B cell (primary cell): ENCODE measurements at regions not wholly inside any gene's neighbourhood (a gene's known extent, or its start where the extent isn't known, plus 50 kb on each side); places are given as distances from the start of the nearest gene placed in this dataset.

ENCODE experiments used
- ATAC-seq: fragments of 200-7000 bp; cut with Tn5 transposase; one replicate; pipeline ENCODE4 v1.10.0; 2021; ENCODE audit warnings: low read depth, mild to moderate bottlenecking, moderate number of reproducible peaks, moderate library complexity
- CTCF ChIA-PET: fragments of 350-600 bp; sonication (Branson Sonifier 250); formaldehyde crosslinking; loops from one replicate; lab custom pipeline; 2021; ENCODE audit warnings: antibody characterized with exemption, inconsistent platforms; lab: Charles Lee
- POLR2A ChIA-PET: fragments of 350-600 bp; sonication (Branson Sonifier 250); formaldehyde crosslinking; loops from one replicate; lab custom pipeline; 2021; ENCODE audit warnings: antibody characterized with exemption; lab: Charles Lee
- DNase-seq: peaks from one replicate; pipeline ENCODE4 v3.0.0; 2013
- H2AFZ ChIP-seq: 2 replicates; pipeline ENCODE4 v1.6.1; 2012; ENCODE audit warnings: mild to moderate bottlenecking, low read depth, low read length; ENCODE audit not compliant: insufficient read depth, poor library complexity, severe bottlenecking
- H3K27ac ChIP-seq, 2 donors: 1 replicate in 1 of 2; 2 replicates in 1 of 2; pipeline ENCODE4 v1.5.1; 2012 to 2013; ENCODE audit warnings: low read length in 2 of 2, mild to moderate bottlenecking in 2 of 2, moderate library complexity in 1 of 2
- H3K27me3 ChIP-seq, 4 experiments: fragments of 200-600 bp in 1 of 4; sonication (generic) in 1 of 4; replicated peaks in 1 of 4; 1 replicate in 2 of 4; 2 replicates in 2 of 4; pipeline versions ENCODE4 v1.6.1 to v1.7.0; 2013 to 2016; ENCODE audit warnings: low read length in 3 of 4, mild to moderate bottlenecking in 2 of 4, mixed read lengths in 1 of 4, moderate library complexity in 1 of 4; ENCODE audit not compliant: insufficient read depth in 4 of 4, control insufficient read depth in 3 of 4; ENCODE audit errors: control extremely low read depth in 1 of 4
- H3K36me3 ChIP-seq, 2 experiments: replicated peaks in 1 of 2; 1 replicate in 1 of 2; 2 replicates in 1 of 2; pipeline versions ENCODE4 v1.6.1 to v1.7.1; 2013; ENCODE audit warnings: low read length in 1 of 2; ENCODE audit not compliant: insufficient read depth in 2 of 2, control insufficient read depth in 1 of 2; ENCODE audit errors: control extremely low read depth in 1 of 2, extremely low read depth in 1 of 2
- H3K4me1 ChIP-seq, 2 donors: fragments of 200-600 bp in 1 of 2; sonication (generic) in 1 of 2; 1 replicate in 1 of 2; 2 replicates in 1 of 2; pipeline versions ENCODE4 v1.5.1 to v1.6.1; 2013 to 2017; ENCODE audit warnings: low read length in 2 of 2; ENCODE audit not compliant: control insufficient read depth in 2 of 2, insufficient read depth in 2 of 2
- H3K4me2 ChIP-seq: replicated peaks from 2 replicates; pipeline ENCODE3; 2012; ENCODE audit warnings: mild to moderate bottlenecking, low read depth, low read length; ENCODE audit not compliant: poor library complexity, severe bottlenecking
- H3K4me3 ChIP-seq, 5 experiments: fragments of 200-600 bp in 1 of 5; sonication (generic) in 1 of 5; 1 replicate in 3 of 5; 2 replicates in 2 of 5; pipeline versions ENCODE4 v1.5.1 to v1.7.0; 2011 to 2016; ENCODE audit warnings: low read length in 4 of 5, mild to moderate bottlenecking in 4 of 5, low read depth in 2 of 5, control low read depth in 1 of 5, moderate library complexity in 1 of 5; ENCODE audit not compliant: insufficient read depth in 1 of 5; ENCODE audit errors: control extremely low read depth in 1 of 5, extremely low read depth in 1 of 5
- H3K79me2 ChIP-seq: fragments of 200-600 bp; sonication (generic); one replicate; pipeline ENCODE4 v1.6.0; 2016; ENCODE audit warnings: low read length; ENCODE audit not compliant: control insufficient read depth, insufficient read depth
- H3K9ac ChIP-seq: fragments of 200-600 bp; sonication (generic); 2 replicates; pipeline ENCODE4 v1.6.1; 2017; ENCODE audit warnings: mild to moderate bottlenecking, low read length, moderate library complexity
- H3K9me3 ChIP-seq, 3 donors: one replicate each; pipeline versions ENCODE4 v1.6.1 to v1.7.1; 2013; ENCODE audit warnings: low read length in 2 of 3; ENCODE audit not compliant: control insufficient read depth in 2 of 3, insufficient read depth in 1 of 3; ENCODE audit errors: control extremely low read depth in 1 of 3
- H4K20me1 ChIP-seq: 2 replicates; pipeline ENCODE4 v1.6.0; 2012; ENCODE audit warnings: mild to moderate bottlenecking, low read length; ENCODE audit not compliant: insufficient read depth, control insufficient read depth, poor library complexity, severe bottlenecking
- H3K27ac Mint-ChIP-seq: one replicate; pipeline ENCODE4 v1.8.0; 2021; ENCODE audit warnings: mixed read lengths
- H3K27me3 Mint-ChIP-seq: one replicate; pipeline ENCODE4 v1.8.0; 2021; ENCODE audit warnings: mixed read lengths
- H3K4me1 Mint-ChIP-seq: one replicate; pipeline ENCODE4 v1.8.0; 2021; ENCODE audit warnings: mixed read lengths
- H3K4me3 Mint-ChIP-seq: one replicate; pipeline ENCODE4 v1.8.0; 2021; ENCODE audit warnings: mixed read lengths
- H3K9me3 Mint-ChIP-seq: one replicate; pipeline ENCODE4 v1.8.0; 2022; ENCODE audit warnings: mixed read lengths; ENCODE audit not compliant: insufficient read depth
- CTCF ChIP-seq: fragments of 200-600 bp; IDR thresholded peaks from one replicate; pipeline ENCODE4 v1.8.0; 2022; ENCODE audit warnings: antibody characterized with exemption, mild to moderate bottlenecking
- EZH2 ChIP-seq: IDR thresholded peaks from 2 replicates; pipeline ENCODE4 v1.6.1; 2012; ENCODE audit warnings: borderline replicate concordance, low read depth, mild to moderate bottlenecking, moderate library complexity, low read length; ENCODE audit not compliant: insufficient read depth, poor library complexity, severe bottlenecking
- WGBS: methylation state at CpG from one replicate; pipeline ENCODE4 v1.1.5; 2013; ENCODE audit warnings: missing lambda C conversion rate; ENCODE audit not compliant: insufficient coverage; 5-methylcytosine and 5-hydroxymethylcytosine counted together
- intact Hi-C: fragments of 100-400 bp; cut with micrococcal nuclease; formaldehyde crosslinking; loops from one replicate; pipeline ENCODE4 v1.10.0; 2022

GRCh38 chr11:70682760-70683159 is 284.4 kb downstream of the CTTN start:
- no peaks in the 10 kb centered on the region for H3K9me3 Mint-ChIP-seq
- DNase-seq = no peak
- no peaks in the 10 kb centered on the region for H4K20me1 ChIP-seq
- CTCF ChIA-PET = no interaction called here
- H3K36me3 ChIP-seq = no peaks in the 10 kb centered on the region
- H3K27me3 Mint-ChIP-seq = peaks cover 4% of the 10 kb centered on the region
- no peaks in the 10 kb centered on the region for H3K79me2 ChIP-seq
- H3K4me1 Mint-ChIP-seq = no peaks in the 10 kb centered on the region
- H3K27me3 ChIP-seq = peaks cover 0 to 4% (median 0%) of the 10 kb centered on the region in 4 experiments
- intact Hi-C loops = no loop called here
- H3K27ac ChIP-seq = no peak overlapping the region
- POLR2A ChIA-PET = no interaction called here
- no peak overlapping the region for H3K27ac Mint-ChIP-seq
- no peak overlapping the region for H3K4me3 Mint-ChIP-seq
- peaks cover 0 to 2% (median 0%) of the 10 kb centered on the region in 3 donors for H3K9me3 ChIP-seq
- H3K4me3 ChIP-seq = no peak overlapping the region
- 85% methylated on average over 8 of the region's 12 CpGs for WGBS
- H3K9ac ChIP-seq = no peak overlapping the region
- H3K4me1 ChIP-seq = no peaks in the 10 kb centered on the region
- ATAC-seq = no peak
- TF ChIP-seq CTCF (no peak), EZH2 (no peak)
- H2AFZ ChIP-seq = no peak overlapping the region
- H3K4me2 ChIP-seq = no peak overlapping the region

GRCh38 chr11:70687716-70688115 is 289.4 kb downstream of the CTTN start:
- Histone ChIP-seq H3K4me2 (no peak overlapping the region), H3K36me3 (no peaks in the 10 kb centered on the region), H3K9me3 (peaks cover 0 to 7% (median 0%) of the 10 kb centered on the region in 3 donors), H3K27ac (no peak overlapping the region), H3K9ac (no peak overlapping the region), H2AFZ (no peak overlapping the region), H3K27me3 (peaks cover 0 to 7% (median 0%) of the 10 kb centered on the region in 4 experiments), H3K4me3 (no peak overlapping the region), H4K20me1 (no peaks in the 10 kb centered on the region), H3K79me2 (no peaks in the 10 kb centered on the region), H3K4me1 (no peaks in the 10 kb centered on the region)
- ChIA-PET POLR2A (no interaction called here), CTCF (no interaction called here)
- DNase-seq (no peak), ATAC-seq (no peak)
- H3K27me3 Mint-ChIP-seq = peaks cover 13% of the 10 kb centered on the region
- TF ChIP-seq EZH2 = no peak
- TF ChIP-seq CTCF = no peak
- no peak overlapping the region for H3K27ac Mint-ChIP-seq
- H3K9me3 Mint-ChIP-seq = peaks cover 3% of the 10 kb centered on the region
- intact Hi-C loops = no loop called here
- WGBS = 84% methylated on average over 6 of the region's 6 CpGs
- H3K4me1 Mint-ChIP-seq = no peaks in the 10 kb centered on the region
- no peak overlapping the region for H3K4me3 Mint-ChIP-seq
